OCI-LY7 (cell line): ENCODE measurements at regions not wholly inside any gene's neighbourhood (a gene's known extent, or its start where the extent isn't known, plus 50 kb on each side); places are given as distances from the start of the nearest gene placed in this dataset.

Source experiments
- CTCF ChIP-seq: fragments of 200-600 bp; sonication (generic); conservative IDR thresholded peaks from 2 replicates; pipeline ENCODE4 v1.5.1; 2014; ENCODE audit warnings: mild to moderate bottlenecking, antibody characterized with exemption, low read length, moderate library complexity, mixed read lengths
- EZH2phosphoT487 ChIP-seq: fragments of 200-600 bp; sonication (generic); IDR thresholded peaks from 2 replicates; pipeline ENCODE4 v1.6.1; 2018; ENCODE audit warnings: low read depth, borderline replicate concordance, mild to moderate bottlenecking, mixed run types, antibody characterized with exemption, low read length, moderate library complexity, mixed read lengths

- TF ChIP-seq CTCF (no peak), EZH2phosphoT487 (no peak)
Measured at GRCh38 chr9:107727086-107727780, 237.7 kb upstream of the KLF4 start.
